Retinal pigment epithelial cell (primary cell): ENCODE measurements at regions not wholly inside any gene's neighbourhood (a gene's known extent, or its start where the extent isn't known, plus 50 kb on each side); places are given as distances from the start of the nearest gene placed in this dataset.

Experiments
- DNase-seq: peaks from one replicate; pipeline ENCODE4 v3.0.0-alpha.2; 2010; ENCODE audit warnings: low read depth
- H3K4me3 ChIP-seq: 2 replicates; pipeline ENCODE4 v1.5.1; 2011; ENCODE audit warnings: mild to moderate bottlenecking, low read length, control low read depth, moderate library complexity
- TF ChIP-seq, protein P1 (sequence below): conservative IDR thresholded peaks from 2 replicates; pipeline ENCODE4 v1.5.1; 2011; ENCODE audit warnings: low read depth, low read length, control low read depth, inconsistent platforms

- no peak overlapping the region for H3K4me3 ChIP-seq
- DNase-seq: no peak
- TF ChIP-seq, protein P1, sequence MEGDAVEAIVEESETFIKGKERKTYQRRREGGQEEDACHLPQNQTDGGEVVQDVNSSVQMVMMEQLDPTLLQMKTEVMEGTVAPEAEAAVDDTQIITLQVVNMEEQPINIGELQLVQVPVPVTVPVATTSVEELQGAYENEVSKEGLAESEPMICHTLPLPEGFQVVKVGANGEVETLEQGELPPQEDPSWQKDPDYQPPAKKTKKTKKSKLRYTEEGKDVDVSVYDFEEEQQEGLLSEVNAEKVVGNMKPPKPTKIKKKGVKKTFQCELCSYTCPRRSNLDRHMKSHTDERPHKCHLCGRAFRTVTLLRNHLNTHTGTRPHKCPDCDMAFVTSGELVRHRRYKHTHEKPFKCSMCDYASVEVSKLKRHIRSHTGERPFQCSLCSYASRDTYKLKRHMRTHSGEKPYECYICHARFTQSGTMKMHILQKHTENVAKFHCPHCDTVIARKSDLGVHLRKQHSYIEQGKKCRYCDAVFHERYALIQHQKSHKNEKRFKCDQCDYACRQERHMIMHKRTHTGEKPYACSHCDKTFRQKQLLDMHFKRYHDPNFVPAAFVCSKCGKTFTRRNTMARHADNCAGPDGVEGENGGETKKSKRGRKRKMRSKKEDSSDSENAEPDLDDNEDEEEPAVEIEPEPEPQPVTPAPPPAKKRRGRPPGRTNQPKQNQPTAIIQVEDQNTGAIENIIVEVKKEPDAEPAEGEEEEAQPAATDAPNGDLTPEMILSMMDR: no peak
Observed at GRCh38 chr15:29972051-29972450, 110.7 kb upstream of the GOLGA8J start.

DNA sequence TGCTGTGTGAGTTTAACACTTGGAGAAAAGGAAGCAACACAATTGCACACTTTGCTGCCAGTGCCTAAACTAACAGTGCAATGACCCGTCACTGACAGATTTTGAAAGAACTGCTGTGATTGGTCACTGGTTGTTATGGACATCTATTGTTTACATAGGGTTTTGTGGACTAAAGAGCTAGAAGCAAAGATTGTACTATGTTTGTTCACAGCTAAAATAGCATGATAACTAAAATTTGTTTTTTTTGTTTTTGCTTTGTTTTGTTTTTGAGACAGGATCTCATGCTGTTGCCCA, 112.4 kb upstream of the GOLGA8J start:
- no peak for DNase-seq

GRCh38 chr15:29969562-29970401, 113.0 kb upstream of the GOLGA8J start:
- H3K4me3 ChIP-seq: no peak overlapping the region
- no peak for DNase-seq
- TF ChIP-seq, protein P1: no peak

More for the DNA sequence above, 112.4 kb upstream of the GOLGA8J start:
- TF ChIP-seq, protein P1: no peak
- no peak overlapping the region for H3K4me3 ChIP-seq

- no peak for DNase-seq
- TF ChIP-seq, protein P1: no peak
- no peak overlapping the region for H3K4me3 ChIP-seq
Observed at GRCh38 chr15:29968895-29969561, 113.7 kb upstream of the GOLGA8J start.

GRCh38 chr15:29968099-29968894, 114.5 kb upstream of the GOLGA8J start:
- peak overlapping the region; percentile 36 for H3K4me3 ChIP-seq
- DNase-seq: no peak
- TF ChIP-seq, protein P1: no peak

- TF ChIP-seq, protein P1: no peak
- no peak overlapping the region for H3K4me3 ChIP-seq
- no peak for DNase-seq
Observed at GRCh38 chr15:29962407-29962806, 120.3 kb upstream of the GOLGA8J start.
